Mammary epithelial cell (primary cell): ENCODE measurements at regions not wholly inside any gene's neighbourhood (a gene's known extent, or its start where the extent isn't known, plus 50 kb on each side); places are given as distances from the start of the nearest gene placed in this dataset.

Experiments used
- CTCF ChIP-seq, 2 donors: IDR thresholded peaks in 1 of 2; conservative IDR thresholded peaks in 1 of 2; 2 replicates each; pipeline ENCODE4 v1.5.1; 2011 to 2012; ENCODE audit warnings: inconsistent platforms in 2 of 2, low read length in 2 of 2, mild to moderate bottlenecking in 2 of 2, control low read depth in 1 of 2, low read depth in 1 of 2; ENCODE audit not compliant: insufficient read depth in 1 of 2; ENCODE audit errors: extremely low read depth in 1 of 2
- EZH2 ChIP-seq: IDR thresholded peaks from 2 replicates; pipeline ENCODE4 v1.6.1; 2012; ENCODE audit warnings: low read length, inconsistent platforms, borderline replicate concordance

- TF ChIP-seq CTCF (conservative IDR thresholded peaks at IDR 0.05 in 1 of 2, IDR thresholded peaks at IDR 0.05 in 1 of 2; ENCODE audit: extremely low read depth in 1 of 2, insufficient read depth in 1 of 2, low read depth in 1 of 2, low read length in 2 of 2): no peak
- TF ChIP-seq EZH2: no peak
These were observed 203.4 kb upstream of the TRIB2 start for GRCh38 chr2:12513339-12513738.
